ENCODE measurements at regions not wholly inside any gene's neighbourhood (a gene's known extent, or its start where the extent isn't known, plus 50 kb on each side); places are given as distances from the start of the nearest gene placed in this dataset.
"Not testable (repeated sequence)": the region's sequence is repeated elsewhere in the genome, so short reads cannot be mapped to it uniquely, and the experiment has no call there.

DNA sequence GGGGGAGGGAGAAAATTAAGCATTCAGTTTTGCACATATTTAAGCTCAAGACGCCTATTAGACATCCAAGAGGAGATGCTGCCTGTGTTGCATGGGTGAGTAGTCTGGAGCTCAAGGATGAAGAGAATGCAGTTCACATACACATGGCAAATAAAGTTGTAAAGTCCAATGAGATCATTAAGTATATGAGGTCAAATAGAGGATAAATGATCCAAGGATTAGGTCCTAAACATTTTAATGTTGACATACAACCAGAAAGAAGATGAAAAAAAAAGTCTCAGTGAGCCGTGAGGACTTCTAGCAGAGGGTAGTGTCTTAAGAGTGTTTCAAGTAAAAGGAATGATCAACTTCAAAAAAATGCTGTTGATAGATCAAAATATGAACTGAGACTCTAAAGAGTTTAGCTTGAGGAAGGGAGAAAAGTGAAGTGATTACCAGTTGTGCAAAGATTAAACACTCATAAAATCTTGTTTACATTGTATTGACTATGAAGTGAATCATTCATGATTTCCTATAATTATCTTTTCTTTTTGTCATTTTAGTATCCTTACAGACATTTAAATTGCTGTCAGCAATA lies 251.8 kb downstream of the ZNF608 start:
- Mint-ChIP-seq H3K36me3 (peaks cover 4 to 9% (median 4%) of the 10 kb centered on the region in 3 donors), H3K4me3 (no peak overlapping the region), H3K9me3 (peaks cover under 1 to 16% (median 6%) of the 10 kb centered on the region in 6 donors), H3K4me1 (peaks cover 0 to 7% of the 10 kb centered on the region in 2 donors), H3K27ac (no peak overlapping the region), H3K27me3 (ENCODE audit: low read depth in 3 of 3) (peaks cover 3 to 9% (median 7%) of the 10 kb centered on the region in 3 donors)
- no peak for DNase-seq

DNA sequence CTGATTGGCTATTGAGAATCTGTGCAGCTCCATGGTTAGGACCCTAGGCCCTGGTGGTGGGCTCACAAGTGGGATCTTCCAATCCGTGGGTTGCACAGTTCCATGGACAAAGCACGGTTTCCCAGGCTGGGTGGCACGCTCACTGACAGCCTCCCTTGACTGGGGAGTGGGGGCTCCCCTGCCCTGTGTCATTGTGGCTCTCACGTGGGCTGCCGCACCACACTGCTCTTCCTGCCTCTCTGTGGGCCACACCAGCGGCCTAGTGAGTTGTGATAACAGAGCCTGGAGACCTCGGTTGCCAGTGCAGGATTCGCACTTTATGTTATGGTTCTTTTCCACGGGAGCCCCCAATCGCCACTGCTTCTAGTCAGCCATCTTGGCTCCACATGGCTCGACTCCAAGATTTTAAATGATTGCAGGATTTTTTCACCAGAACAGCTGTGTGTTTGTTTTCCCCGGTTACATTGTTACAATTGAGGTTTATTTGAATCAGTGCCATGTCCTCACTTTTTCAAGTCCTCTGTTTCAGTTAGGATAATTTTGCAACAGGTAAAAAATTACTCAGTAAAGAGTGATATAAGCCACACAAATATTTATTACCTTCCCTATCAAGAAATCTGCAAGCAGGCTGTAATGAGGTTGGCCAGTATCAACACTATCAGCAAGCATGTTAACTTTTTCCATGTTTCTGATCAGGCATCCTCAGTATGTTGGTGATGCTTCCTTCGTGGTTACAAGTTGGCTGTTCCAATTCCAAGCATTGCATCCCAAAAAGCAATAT lies 253.8 kb downstream of the ZNF608 start:
- Mint-ChIP-seq H3K9me3 (peaks cover 3 to 27% (median 8%) of the 10 kb centered on the region in 6 donors), H3K27ac (no peak overlapping the region), H3K27me3 (ENCODE audit: low read depth in 3 of 3) (peaks cover 3 to 9% (median 7%) of the 10 kb centered on the region in 3 donors), H3K4me1 (peaks cover 0 to 7% of the 10 kb centered on the region in 2 donors), H3K4me3 (no peak overlapping the region), H3K36me3 (peaks cover 6 to 9% (median 6%) of the 10 kb centered on the region in 3 donors)
- peak; percentile 11 to 38 (median 18) for DNase-seq

DNA sequence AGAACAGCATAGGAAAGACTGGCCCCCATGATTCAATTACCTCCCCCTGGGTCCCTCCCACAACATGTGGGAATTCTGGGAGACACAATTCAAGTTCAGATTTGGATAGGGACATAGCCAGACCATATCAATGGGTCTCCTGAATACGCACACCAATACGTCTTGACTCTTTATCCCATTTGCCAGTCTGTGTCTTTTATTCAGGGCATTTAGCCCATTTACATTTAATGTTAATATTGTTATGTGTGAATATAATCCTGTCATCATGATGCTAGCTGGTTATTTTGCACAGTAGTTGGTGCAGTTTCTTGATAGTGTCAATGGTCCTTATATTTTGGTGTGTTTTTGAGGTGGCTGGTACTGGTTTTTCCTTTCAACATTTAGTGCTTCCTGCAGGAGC lies 256.1 kb downstream of the ZNF608 start:
- not testable (repeated sequence) for H3K36me3 Mint-ChIP-seq; H3K4me1 Mint-ChIP-seq; H3K27ac Mint-ChIP-seq; H3K27me3 Mint-ChIP-seq (ENCODE audit: low read depth in 3 of 3); DNase-seq; H3K4me3 Mint-ChIP-seq
- H3K9me3 Mint-ChIP-seq, result peaks cover 6 to 27% (median 8%) of the 10 kb centered on the region in 6 donors

DNA sequence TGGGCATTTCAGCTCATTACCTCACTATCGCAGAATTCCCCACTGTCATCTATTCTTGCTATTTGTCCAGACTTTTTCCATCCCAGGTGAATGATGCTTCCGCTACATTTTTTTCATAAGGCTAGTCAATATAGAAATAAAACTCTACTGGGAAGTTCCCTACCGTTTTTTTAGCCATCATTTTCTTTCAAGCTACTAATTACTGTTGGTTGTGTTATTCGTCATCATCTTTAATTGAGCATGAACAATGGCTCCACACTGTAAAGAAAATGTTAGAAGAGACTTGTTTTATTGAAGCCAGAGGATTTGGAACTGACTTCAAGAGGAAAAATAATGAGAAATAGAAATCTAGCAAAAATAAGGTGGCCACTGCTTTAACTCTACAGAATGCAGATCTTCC lies 265.0 kb downstream of the ZNF608 start:
- H3K4me1 Mint-ChIP-seq, result no peaks in the 10 kb centered on the region
- peaks cover 0 to 9% (median 7%) of the 10 kb centered on the region in 3 donors for H3K27me3 Mint-ChIP-seq (ENCODE audit: low read depth in 3 of 3)

DNA sequence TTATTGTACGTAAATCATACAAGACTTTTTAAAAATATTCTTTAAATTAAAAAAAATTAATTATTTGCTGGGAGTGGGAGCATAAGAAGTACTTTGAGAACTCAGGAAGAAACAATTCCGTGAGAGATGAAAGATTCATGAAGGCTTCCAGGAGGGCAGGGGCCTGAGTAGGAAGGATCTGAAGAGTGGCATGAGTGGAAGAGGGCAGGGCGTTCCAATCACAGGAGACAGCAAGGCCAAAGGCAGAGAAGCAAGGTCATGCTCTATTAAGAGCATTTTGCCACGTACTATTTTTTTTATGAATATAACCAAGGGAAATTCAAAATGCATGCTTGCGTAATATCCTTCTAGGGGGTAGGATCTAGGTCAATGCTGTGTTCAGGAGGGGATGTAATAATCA lies 265.5 kb downstream of the ZNF608 start:
- Mint-ChIP-seq H3K27me3 (ENCODE audit: low read depth in 3 of 3) (peaks cover 0 to 9% (median 8%) of the 10 kb centered on the region in 3 donors), H3K27ac (no peak overlapping the region), H3K4me1 (no peaks in the 10 kb centered on the region), H3K9me3 (peaks cover 0 to 3% (median 0%) of the 10 kb centered on the region in 6 donors), H3K4me3 (no peak overlapping the region), H3K36me3 (peaks cover 0 to 3% (median 0%) of the 10 kb centered on the region in 3 donors)
- no peak for DNase-seq

More for the DNA sequence above, 265.0 kb downstream of the ZNF608 start:
- Mint-ChIP-seq H3K36me3 (peaks cover 0 to 3% (median 0%) of the 10 kb centered on the region in 3 donors), H3K27ac (no peak overlapping the region), H3K9me3 (peaks cover 0 to 3% (median 0%) of the 10 kb centered on the region in 6 donors), H3K4me3 (no peak overlapping the region)
- DNase-seq, result no peak

DNA sequence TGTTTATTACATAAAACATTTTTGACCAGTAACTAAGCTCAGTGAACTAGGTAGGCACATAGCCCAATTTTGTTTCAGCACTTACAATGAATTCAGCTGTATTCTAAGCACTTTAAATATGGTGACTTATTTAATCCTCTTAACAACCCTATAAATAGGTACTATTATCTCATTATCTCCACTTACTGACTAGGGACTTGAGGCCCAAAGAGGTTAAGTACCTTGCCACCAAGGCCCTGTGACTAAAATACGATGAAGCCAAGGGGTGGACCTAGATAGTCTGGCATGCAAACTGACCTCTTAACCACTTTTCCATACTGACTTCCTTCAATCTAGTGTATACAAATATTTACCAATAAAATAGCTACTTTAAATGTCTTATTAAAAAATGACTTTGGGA lies 266.4 kb downstream of the ZNF608 start:
- no peak overlapping the region for H3K4me3 Mint-ChIP-seq
- H3K9me3 Mint-ChIP-seq, result no peaks in the 10 kb centered on the region
- H3K27ac Mint-ChIP-seq, result no peak overlapping the region
- peaks cover 0 to 3% (median 0%) of the 10 kb centered on the region in 3 donors for H3K36me3 Mint-ChIP-seq
- peaks cover 0 to 9% (median 8%) of the 10 kb centered on the region in 3 donors for H3K27me3 Mint-ChIP-seq (ENCODE audit: low read depth in 3 of 3)
- no peak for DNase-seq
- no peaks in the 10 kb centered on the region for H3K4me1 Mint-ChIP-seq

DNA sequence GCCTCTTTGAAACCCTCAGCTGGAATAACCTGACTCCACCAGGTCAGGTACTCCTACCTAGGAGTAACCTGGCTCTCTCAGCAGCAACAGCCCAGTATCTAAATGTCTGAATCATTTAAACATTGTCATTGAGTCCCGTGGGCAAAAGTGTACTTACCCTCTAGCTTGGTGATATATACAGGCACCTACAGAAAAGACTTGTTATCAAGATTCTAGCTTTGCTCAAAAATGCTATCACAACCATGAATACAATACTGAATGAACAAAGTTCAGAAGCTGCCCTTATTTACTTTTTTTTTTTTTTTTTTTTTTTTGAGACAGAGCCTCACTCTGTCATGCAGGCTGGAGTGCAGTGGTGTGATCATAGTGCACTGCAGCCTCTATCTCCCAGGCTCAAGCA lies 268.2 kb downstream of the ZNF608 start:
- Mint-ChIP-seq H3K9me3 (no peaks in the 10 kb centered on the region), H3K36me3 (peaks cover 0 to 3% (median 0%) of the 10 kb centered on the region in 3 donors), H3K4me1 (no peaks in the 10 kb centered on the region), H3K4me3 (no peak overlapping the region), H3K27ac (no peak overlapping the region), H3K27me3 (ENCODE audit: low read depth in 3 of 3) (peaks cover 0 to 9% (median 9%) of the 10 kb centered on the region in 3 donors)
- DNase-seq, result no peak

DNA sequence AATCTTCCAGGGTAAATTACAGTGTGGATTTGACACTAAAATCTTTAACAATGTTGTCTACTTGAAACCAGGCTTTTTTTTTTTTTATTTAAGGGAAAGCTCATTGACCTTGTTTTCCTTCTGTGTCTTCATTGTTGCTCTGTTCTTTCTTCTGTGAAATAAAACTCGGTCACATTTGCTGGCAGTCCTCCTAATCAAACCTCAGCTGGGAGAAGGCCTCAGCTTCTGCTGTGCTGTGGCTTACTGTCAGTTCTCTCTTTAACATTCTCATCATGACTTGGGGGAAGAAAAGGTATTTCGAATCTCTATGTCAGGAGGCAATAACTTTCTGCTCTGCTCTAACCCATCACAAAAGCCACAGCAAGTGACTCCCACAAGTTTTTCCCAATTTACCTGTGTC lies 268.9 kb downstream of the ZNF608 start:
- Mint-ChIP-seq H3K9me3 (no peaks in the 10 kb centered on the region), H3K27ac (no peak overlapping the region), H3K4me3 (no peak overlapping the region), H3K4me1 (no peaks in the 10 kb centered on the region), H3K27me3 (ENCODE audit: low read depth in 3 of 3) (peaks cover 0 to 9% (median 6%) of the 10 kb centered on the region in 3 donors), H3K36me3 (peaks cover 0 to 3% (median 0%) of the 10 kb centered on the region in 3 donors)
- no peak for DNase-seq

DNA sequence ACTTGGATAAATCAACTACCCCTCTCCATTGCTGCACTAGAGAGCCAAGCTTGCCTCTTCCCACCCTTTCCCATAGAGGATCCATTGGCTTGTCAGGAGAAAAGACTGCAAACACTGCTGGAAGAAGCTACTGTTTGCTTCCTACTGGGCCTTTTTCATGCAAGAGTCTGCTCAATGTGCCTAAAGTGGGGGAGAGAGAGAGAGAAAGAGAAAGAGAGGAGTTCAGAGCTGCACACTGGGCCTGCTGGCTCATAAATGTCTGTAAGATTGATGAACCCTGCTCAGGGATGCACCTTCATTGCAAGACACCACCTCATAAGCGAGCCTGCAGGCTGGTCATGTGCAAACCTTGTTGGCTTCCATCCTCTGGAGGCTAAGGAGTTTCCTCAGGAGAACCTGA lies 269.4 kb downstream of the ZNF608 start:
- H3K27me3 Mint-ChIP-seq (ENCODE audit: low read depth in 3 of 3), result peaks cover 0 to 9% (median 4%) of the 10 kb centered on the region in 3 donors
- peaks cover 0 to 3% (median 0%) of the 10 kb centered on the region in 3 donors for H3K36me3 Mint-ChIP-seq
- H3K4me1 Mint-ChIP-seq, result no peaks in the 10 kb centered on the region
- H3K27ac Mint-ChIP-seq, result no peak overlapping the region
- H3K4me3 Mint-ChIP-seq, result no peak overlapping the region
- DNase-seq, result no peak
- H3K9me3 Mint-ChIP-seq, result no peaks in the 10 kb centered on the region

DNA sequence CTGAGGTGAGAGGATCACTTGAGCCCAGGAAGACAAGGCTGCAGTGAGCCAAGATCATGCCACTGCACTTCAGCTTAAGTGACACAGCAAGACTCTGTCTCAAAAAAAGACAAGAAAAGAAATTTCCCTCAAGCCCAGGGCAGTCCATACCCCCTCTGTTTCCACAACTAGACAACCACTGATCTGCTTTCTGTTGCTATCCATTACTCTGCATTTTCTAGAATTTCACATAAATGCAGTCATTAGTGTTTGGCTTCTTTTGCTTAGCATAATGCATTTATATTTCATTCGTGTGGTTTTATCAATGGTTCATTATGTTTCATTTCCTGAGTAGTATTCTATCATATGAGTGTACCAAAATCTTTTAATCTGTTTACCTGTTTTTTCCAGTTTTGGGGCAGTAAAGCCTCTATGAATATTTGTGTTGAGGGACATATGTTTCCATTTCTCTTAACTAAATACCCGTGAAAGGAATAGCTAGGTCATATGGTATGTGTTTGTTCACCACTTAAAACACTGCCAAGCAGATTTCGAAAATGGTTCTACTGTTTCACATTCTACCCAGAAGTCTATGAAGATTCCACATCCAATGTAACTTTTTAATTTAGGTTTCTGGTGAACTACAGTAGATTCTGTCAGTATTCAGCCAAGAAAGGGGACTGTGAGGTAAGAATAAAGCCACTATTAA lies 271.8 kb downstream of the ZNF608 start:
- no peak for DNase-seq
- Mint-ChIP-seq H3K27ac (no peak overlapping the region), H3K9me3 (no peaks in the 10 kb centered on the region), H3K36me3 (peaks cover 0 to 3% (median 0%) of the 10 kb centered on the region in 3 donors), H3K4me1 (no peaks in the 10 kb centered on the region), H3K27me3 (ENCODE audit: low read depth in 3 of 3) (peaks cover 0 to 7% (median 4%) of the 10 kb centered on the region in 3 donors), H3K4me3 (no peak overlapping the region)

DNA sequence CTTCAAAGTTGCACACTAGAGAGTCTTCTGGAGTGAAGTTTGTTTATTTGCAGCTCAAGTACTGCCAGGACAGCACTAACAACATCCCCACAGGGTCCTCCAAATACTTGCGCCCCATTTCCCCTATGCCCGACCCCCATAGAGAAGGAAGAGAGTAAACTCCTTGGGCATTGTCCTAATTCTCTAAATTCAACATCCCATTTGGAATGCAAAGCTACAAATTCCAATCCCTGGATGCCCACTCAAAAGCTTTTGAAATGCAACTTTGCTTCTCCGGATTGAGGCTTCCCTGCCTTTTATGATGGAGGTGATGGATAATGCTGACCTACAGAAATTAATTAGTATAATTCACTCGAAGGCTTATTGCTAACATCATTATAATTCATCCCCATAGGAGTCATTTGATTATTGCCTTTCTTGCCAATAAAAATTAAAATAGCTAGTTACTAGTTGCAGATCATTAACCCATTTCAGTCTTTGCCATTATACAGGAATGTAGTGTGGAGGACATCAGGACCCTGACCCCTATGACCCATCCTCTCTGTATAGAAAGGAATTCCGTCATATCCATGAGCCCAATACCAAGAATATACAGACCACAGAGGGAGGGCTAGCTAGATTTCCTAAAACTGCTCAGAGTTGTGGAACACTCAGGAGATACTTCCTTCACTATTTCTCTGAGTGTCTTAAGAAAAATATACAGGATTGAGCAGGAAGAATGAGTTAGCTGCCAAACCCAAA lies 277.6 kb downstream of the ZNF608 start:
- Mint-ChIP-seq H3K4me3 (no peak overlapping the region), H3K9me3 (peaks cover 0 to 5% (median 0%) of the 10 kb centered on the region in 6 donors), H3K36me3 (no peaks in the 10 kb centered on the region), H3K4me1 (no peaks in the 10 kb centered on the region), H3K27me3 (ENCODE audit: low read depth in 3 of 3) (no peaks in the 10 kb centered on the region), H3K27ac (no peak overlapping the region)
- DNase-seq, result no peak

DNA sequence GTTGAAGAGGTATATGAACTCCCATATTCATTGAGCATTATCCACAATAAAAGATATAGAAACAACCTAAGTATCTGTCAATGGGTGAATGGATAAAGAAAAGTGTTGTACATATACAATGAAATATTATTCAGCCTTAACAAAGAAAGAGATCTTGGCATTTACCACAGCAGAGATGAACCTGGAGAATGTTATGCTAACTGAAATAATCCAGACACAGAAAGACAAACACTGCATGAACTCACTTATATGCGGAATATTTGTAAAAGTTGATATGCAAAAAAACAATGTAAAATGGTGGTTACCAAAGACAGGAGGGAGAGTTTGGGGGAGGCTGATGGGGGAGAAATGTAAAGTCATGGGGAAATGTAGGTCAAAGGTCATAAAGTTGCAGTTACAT lies 278.7 kb downstream of the ZNF608 start:
- Mint-ChIP-seq H3K4me3 (no peak overlapping the region), H3K27me3 (ENCODE audit: low read depth in 3 of 3) (no peaks in the 10 kb centered on the region), H3K4me1 (no peaks in the 10 kb centered on the region), H3K36me3 (no peaks in the 10 kb centered on the region), H3K27ac (no peak overlapping the region), H3K9me3 (peaks cover 0 to 5% (median 0%) of the 10 kb centered on the region in 6 donors)
- no peak for DNase-seq

DNA sequence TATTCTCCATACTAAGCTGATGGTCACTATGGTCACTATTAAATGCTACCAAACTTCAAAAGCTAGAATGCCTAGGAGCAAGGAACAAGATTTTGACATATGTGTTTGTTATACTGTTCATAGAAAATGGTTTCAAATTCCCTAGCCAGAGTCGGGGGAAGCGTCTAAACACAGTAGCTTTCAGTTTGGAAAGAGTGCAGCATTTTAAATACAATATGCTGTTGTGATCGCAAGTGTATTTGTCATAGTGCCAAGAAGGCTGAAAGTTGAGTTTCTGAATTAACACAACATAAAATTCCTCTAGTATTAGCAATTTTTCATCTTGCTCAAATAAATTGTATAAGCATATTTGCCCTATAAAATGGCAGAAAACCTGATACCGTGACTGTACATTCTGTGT lies 280.4 kb downstream of the ZNF608 start:
- Mint-ChIP-seq H3K36me3 (no peaks in the 10 kb centered on the region), H3K4me3 (no peak overlapping the region), H3K27me3 (ENCODE audit: low read depth in 3 of 3) (no peaks in the 10 kb centered on the region), H3K9me3 (peaks cover 0 to 5% (median 0%) of the 10 kb centered on the region in 6 donors), H3K4me1 (peaks cover 0 to 4% of the 10 kb centered on the region in 2 donors), H3K27ac (no peak overlapping the region)
- DNase-seq, result no peak

Measured in immature natural killer cell (primary cell).